HL-60 (cell line): ENCODE measurements at regions not wholly inside any gene's neighbourhood (a gene's known extent, or its start where the extent isn't known, plus 50 kb on each side); places are given as distances from the start of the nearest gene placed in this dataset.

Experiments used
- DNase-seq, 2 experiments: peaks; one replicate each; pipeline ENCODE4 v3.0.0-alpha.2; 2010 to 2020; ENCODE audit warnings: low read depth in 1 of 2, low spot score in 1 of 2
- H3K27ac ChIP-seq: fragments of 250-450 bp; sonication (Bioruptor Pico); replicated peaks from 2 replicates; pipeline ENCODE4 v1.5.1; 2020; ENCODE audit warnings: mild to moderate bottlenecking, moderate library complexity
- H3K27me3 ChIP-seq: fragments of 250-450 bp; sonication (Bioruptor Pico); 2 replicates; pipeline ENCODE4 v1.5.1; 2021; ENCODE audit warnings: mild to moderate bottlenecking, moderate library complexity; ENCODE audit not compliant: insufficient read depth, poor library complexity, severe bottlenecking
- H3K4me3 ChIP-seq: replicated peaks from 2 replicates; pipeline ENCODE4 v1.5.1; 2011; ENCODE audit warnings: mild to moderate bottlenecking, control low read depth, low read length; ENCODE audit not compliant: insufficient read depth
- GABPA ChIP-seq: IDR thresholded peaks from 2 replicates; pipeline ENCODE4 v1.6.1; 2012; ENCODE audit warnings: low read depth
- POLR2AphosphoS5 ChIP-seq: IDR thresholded peaks from 2 replicates; pipeline ENCODE4 v1.6.1; 2012; ENCODE audit warnings: low read depth
- SPI1 ChIP-seq: IDR thresholded peaks from 2 replicates; pipeline ENCODE4 v1.6.1; 2012; ENCODE audit warnings: low read depth, mild to moderate bottlenecking, borderline replicate concordance
- TF ChIP-seq, protein P1 (sequence below): IDR thresholded peaks from 2 replicates; pipeline ENCODE4 v1.6.1; 2012; ENCODE audit warnings: low read depth; ENCODE audit not compliant: insufficient replicate concordance
- TF ChIP-seq, protein P2 (sequence below): IDR thresholded peaks from one replicate; pipeline ENCODE4 v1.5.1; 2011; ENCODE audit warnings: low read length, control low read depth, inconsistent platforms; ENCODE audit not compliant: insufficient read depth

DNA sequence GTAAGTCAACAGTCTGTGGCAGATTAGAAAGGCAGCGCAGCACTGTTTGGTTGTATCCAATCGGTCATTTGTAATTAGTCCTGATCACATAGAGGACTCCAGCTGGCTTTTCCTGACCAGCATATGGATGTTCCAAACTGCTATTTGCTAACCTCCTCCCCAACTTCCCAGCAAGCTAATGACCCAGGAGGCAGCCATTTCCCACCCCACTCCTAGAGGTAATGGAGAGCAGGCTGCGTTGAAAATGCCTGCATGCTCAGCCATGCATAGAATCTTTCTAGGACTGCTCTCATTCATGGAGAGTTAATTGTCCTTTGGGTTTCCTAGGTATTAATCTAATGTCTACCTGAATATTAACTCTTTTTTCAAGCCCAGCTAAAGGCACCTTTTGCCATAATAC, 850.6 kb upstream of the WWC1 start:
- TF ChIP-seq, protein P1, sequence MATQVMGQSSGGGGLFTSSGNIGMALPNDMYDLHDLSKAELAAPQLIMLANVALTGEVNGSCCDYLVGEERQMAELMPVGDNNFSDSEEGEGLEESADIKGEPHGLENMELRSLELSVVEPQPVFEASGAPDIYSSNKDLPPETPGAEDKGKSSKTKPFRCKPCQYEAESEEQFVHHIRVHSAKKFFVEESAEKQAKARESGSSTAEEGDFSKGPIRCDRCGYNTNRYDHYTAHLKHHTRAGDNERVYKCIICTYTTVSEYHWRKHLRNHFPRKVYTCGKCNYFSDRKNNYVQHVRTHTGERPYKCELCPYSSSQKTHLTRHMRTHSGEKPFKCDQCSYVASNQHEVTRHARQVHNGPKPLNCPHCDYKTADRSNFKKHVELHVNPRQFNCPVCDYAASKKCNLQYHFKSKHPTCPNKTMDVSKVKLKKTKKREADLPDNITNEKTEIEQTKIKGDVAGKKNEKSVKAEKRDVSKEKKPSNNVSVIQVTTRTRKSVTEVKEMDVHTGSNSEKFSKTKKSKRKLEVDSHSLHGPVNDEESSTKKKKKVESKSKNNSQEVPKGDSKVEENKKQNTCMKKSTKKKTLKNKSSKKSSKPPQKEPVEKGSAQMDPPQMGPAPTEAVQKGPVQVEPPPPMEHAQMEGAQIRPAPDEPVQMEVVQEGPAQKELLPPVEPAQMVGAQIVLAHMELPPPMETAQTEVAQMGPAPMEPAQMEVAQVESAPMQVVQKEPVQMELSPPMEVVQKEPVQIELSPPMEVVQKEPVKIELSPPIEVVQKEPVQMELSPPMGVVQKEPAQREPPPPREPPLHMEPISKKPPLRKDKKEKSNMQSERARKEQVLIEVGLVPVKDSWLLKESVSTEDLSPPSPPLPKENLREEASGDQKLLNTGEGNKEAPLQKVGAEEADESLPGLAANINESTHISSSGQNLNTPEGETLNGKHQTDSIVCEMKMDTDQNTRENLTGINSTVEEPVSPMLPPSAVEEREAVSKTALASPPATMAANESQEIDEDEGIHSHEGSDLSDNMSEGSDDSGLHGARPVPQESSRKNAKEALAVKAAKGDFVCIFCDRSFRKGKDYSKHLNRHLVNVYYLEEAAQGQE = no peak
- no peak for TF ChIP-seq SPI1
- no peak overlapping the region for H3K27ac ChIP-seq
- no peaks in the 10 kb centered on the region for H3K27me3 ChIP-seq
- no peak for DNase-seq
- no peak overlapping the region for H3K4me3 ChIP-seq

DNA sequence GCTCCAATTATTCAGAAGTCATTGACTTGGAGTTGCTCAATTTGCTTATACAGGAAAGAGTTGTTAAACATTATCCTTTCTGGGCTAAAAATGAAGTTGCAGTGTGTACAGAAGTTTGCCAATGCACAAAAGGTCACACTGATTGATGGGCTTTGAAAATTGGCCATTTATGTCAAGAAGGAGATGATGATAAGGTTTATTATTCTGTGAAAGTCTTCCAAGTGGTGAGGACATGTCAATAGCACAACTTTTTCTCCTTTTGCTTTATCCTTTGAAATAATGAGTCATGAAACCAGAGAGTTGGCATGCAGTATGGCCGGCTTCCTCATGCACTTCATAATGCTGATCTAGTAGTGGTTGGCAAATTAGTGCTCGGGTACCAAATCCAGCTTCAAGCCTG, 848.5 kb upstream of the WWC1 start:
- TF ChIP-seq POLR2AphosphoS5 (no peak), SPI1 (no peak), GABPA (no peak)
- TF ChIP-seq, protein P2, sequence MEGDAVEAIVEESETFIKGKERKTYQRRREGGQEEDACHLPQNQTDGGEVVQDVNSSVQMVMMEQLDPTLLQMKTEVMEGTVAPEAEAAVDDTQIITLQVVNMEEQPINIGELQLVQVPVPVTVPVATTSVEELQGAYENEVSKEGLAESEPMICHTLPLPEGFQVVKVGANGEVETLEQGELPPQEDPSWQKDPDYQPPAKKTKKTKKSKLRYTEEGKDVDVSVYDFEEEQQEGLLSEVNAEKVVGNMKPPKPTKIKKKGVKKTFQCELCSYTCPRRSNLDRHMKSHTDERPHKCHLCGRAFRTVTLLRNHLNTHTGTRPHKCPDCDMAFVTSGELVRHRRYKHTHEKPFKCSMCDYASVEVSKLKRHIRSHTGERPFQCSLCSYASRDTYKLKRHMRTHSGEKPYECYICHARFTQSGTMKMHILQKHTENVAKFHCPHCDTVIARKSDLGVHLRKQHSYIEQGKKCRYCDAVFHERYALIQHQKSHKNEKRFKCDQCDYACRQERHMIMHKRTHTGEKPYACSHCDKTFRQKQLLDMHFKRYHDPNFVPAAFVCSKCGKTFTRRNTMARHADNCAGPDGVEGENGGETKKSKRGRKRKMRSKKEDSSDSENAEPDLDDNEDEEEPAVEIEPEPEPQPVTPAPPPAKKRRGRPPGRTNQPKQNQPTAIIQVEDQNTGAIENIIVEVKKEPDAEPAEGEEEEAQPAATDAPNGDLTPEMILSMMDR = no peak
- TF ChIP-seq, protein P1 = no peak
- no peak overlapping the region for H3K4me3 ChIP-seq
- H3K27ac ChIP-seq = no peak overlapping the region
- no peak for DNase-seq
- H3K27me3 ChIP-seq = no peaks in the 10 kb centered on the region

DNA sequence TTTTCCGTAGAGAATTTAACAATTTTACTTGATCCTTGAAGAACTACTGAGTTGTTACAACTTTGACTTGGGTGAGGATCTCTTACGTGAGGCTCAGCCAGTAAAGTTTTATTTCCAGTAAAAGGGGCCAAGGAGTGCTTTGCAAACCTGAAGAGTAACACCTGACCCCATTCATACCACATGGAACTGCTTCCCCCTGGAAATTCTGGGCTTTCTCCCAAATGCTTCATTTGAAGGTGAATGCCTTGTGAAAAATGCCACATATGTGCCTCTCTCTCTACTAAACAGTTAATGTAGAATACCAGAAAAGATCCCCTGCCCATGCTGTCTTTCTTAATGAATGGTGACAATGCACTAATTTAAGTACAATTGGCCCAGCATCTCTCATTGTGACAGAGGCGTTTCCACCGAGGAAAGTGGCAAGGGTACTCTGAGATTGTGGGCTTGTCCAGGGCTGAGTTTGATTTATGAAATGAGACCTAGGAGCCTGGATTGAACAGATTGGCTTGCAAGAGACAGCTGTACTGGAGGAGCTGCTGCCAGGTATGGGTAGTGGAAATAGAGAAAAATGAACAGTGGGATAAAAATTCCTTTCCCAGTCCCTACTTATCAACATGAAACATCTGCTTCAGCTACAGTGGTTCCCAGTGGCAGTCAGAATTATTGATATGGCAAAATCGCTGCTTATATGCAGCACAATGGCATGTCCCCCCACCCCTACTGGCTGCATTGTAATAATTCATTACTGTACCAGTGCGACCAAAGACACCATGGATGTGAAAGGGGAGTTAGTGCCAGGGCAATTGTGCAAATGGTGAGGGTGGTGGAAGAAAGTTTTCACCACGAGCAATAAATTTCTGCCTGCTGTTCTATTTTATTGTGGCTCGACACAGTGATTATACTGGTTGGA, 843.7 kb upstream of the WWC1 start:
- no peak overlapping the region for H3K27ac ChIP-seq
- TF ChIP-seq SPI1 (no peak), GABPA (no peak), POLR2AphosphoS5 (no peak)
- TF ChIP-seq, protein P2 = no peak
- TF ChIP-seq, protein P1 = no peak

More for the DNA sequence above, 843.7 kb upstream of the WWC1 start:
- Histone ChIP-seq H3K27me3 (no peaks in the 10 kb centered on the region), H3K4me3 (no peak overlapping the region)
- DNase-seq = no peak
